Left lung (tissue), 4 donors: ENCODE measurements at regions not wholly inside any gene's neighbourhood (a gene's known extent, or its start where the extent isn't known, plus 50 kb on each side); places are given as distances from the start of the nearest gene placed in this dataset.
"Not testable (repeated sequence)": the region's sequence is repeated elsewhere in the genome, so short reads cannot be mapped to it uniquely, and the experiment has no call there.

Experiments
- ATAC-seq: fragments of 200-7000 bp; cut with Tn5 transposase; one replicate; pipeline ENCODE4 v1.9.1; 2020; ENCODE audit warnings: moderate library complexity
- DNase-seq, 4 donors: peaks; one replicate each; pipeline ENCODE4 v3.0.0-alpha.2; 2013 to 2020
- H3K27ac ChIP-seq, 2 donors: fragments of 200-600 bp; sonication (generic) in 1 of 2; one replicate each; pipeline versions ENCODE4 v1.5.0 to v1.8.0; 2020 to 2021
- H3K27me3 ChIP-seq, 2 donors: fragments of 200-600 bp; sonication (generic) in 1 of 2; one replicate each; pipeline versions ENCODE4 v1.5.0 to v1.8.0; 2020 to 2021
- H3K36me3 ChIP-seq, 2 donors: fragments of 200-600 bp; sonication (generic) in 1 of 2; one replicate each; pipeline versions ENCODE4 v1.5.0 to v1.8.0; 2020 to 2021
- H3K4me1 ChIP-seq, 2 donors: fragments of 200-600 bp; one replicate each; pipeline ENCODE4 v1.8.0; 2021
- H3K4me3 ChIP-seq, 2 donors: fragments of 200-600 bp; sonication (generic) in 1 of 2; one replicate each; pipeline versions ENCODE4 v1.5.0 to v1.8.0; 2020 to 2021; ENCODE audit warnings: mild to moderate bottlenecking in 1 of 2
- H3K9me3 ChIP-seq, 2 donors: fragments of 200-600 bp; sonication (generic) in 1 of 2; one replicate each; pipeline versions ENCODE4 v1.5.0 to v1.8.0; 2020 to 2021
- CTCF ChIP-seq, 2 donors: fragments of 200-600 bp; sonication (generic) in 1 of 2; IDR thresholded peaks; one replicate each; pipeline versions ENCODE4 v1.5.0 to v1.8.0; 2021; ENCODE audit warnings: antibody characterized with exemption in 2 of 2
- intact Hi-C, 2 donors: fragments of 100-400 bp; cut with DNase I; formaldehyde crosslinking; loops; one replicate each; pipeline versions ENCODE4 v1.11.2 to v1.14.2; 2022
- donor health status: DM: no; HTN: yes; CAD: no.
- donor health status: DM: no; HTN: no; CAD: no.

- Histone ChIP-seq H3K4me1 (no peaks in the 10 kb centered on the region), H3K27ac (no peak overlapping the region), H3K27me3 (no peaks in the 10 kb centered on the region), H3K4me3 (no peak overlapping the region), H3K36me3 (no peaks in the 10 kb centered on the region), H3K9me3 (no peaks in the 10 kb centered on the region)
- intact Hi-C loops = no loop called here
- ATAC-seq (no peak), DNase-seq (no peak)
- TF ChIP-seq CTCF (IDR thresholded peaks at IDR 0.05) = no peak
Observed at GRCh38 chr3:90062631-90063200, 955.3 kb downstream of the EPHA3 start.

DNA sequence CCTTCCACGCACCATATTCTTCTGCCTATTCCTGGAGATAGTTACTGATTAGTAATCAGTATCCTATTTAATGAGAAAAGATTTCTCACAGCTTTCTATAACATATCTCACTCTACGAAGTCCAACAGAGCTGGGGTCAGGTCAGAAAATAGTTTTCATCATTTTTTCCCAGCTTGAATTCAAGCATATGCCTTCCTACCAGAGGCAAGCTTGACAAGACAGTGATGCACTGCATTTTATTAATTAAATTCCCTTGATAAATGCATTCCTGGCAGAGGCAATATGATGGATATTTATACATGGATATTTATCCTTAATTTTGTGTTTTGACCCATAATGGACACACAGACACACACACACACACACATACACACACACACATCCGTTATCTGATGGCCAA, 961.4 kb downstream of the EPHA3 start:
- intact Hi-C loops = no loop called here
- no peak for TF ChIP-seq CTCF (IDR thresholded peaks at IDR 0.05)
- Histone ChIP-seq H3K27ac (no peak overlapping the region), H3K4me3 (no peak overlapping the region), H3K27me3 (no peaks in the 10 kb centered on the region), H3K4me1 (no peaks in the 10 kb centered on the region), H3K9me3 (no peaks in the 10 kb centered on the region), H3K36me3 (no peaks in the 10 kb centered on the region)
- no peak for DNase-seq
- ATAC-seq = no peak

- Histone ChIP-seq H3K27me3 (no peaks in the 10 kb centered on the region), H3K9me3 (no peaks in the 10 kb centered on the region), H3K36me3 (no peaks in the 10 kb centered on the region), H3K4me1 (no peaks in the 10 kb centered on the region), H3K4me3 (no peak overlapping the region), H3K27ac (no peak overlapping the region)
- no peak for TF ChIP-seq CTCF (IDR thresholded peaks at IDR 0.05)
- ATAC-seq (no peak), DNase-seq (no peak)
- intact Hi-C loops = no loop called here
Observed at GRCh38 chr3:90069748-90070147, 962.3 kb downstream of the EPHA3 start.

DNA sequence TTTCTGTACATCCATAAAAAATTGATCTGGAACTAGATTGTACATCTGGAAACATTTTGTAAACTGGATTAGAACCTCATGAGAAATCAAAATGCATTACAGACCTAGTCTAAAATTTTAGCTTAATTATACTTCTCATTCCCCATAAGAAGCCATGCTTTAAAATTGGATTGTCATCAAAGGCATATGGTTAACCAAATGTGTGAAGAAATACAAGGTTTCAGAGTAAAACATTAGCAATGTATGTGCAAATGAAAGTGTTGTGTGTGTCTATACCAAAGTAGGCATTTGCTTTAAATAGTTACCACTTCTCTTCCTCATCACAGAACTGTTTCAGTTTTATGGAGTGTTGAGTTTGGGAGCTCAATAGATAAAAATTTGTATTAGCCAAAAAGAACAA, 968.7 kb downstream of the EPHA3 start:
- ATAC-seq (no peak), DNase-seq (no peak)
- Histone ChIP-seq H3K27ac (no peak overlapping the region), H3K4me1 (no peaks in the 10 kb centered on the region), H3K36me3 (no peaks in the 10 kb centered on the region), H3K4me3 (no peak overlapping the region), H3K9me3 (no peaks in the 10 kb centered on the region), H3K27me3 (no peaks in the 10 kb centered on the region)
- TF ChIP-seq CTCF (IDR thresholded peaks at IDR 0.05) = no peak
- intact Hi-C loops = no loop called here

DNA sequence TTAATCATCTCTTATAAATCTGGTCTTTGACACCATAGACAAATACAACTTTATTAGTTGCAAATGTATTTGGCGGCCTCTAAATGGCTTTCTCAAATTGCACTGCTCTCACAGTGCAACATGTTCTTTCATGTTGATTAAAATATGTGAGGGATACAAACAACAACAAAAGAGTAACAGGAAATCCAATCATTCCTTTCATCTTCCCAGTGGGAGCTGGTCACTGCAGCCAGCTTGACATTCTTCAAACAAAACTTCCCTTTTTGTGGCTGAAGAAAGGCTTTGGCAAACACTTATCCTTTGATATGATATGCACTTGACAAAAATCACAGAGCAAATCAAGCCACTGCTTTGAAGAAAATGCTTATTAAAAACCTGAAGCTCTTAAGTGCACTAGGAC, 973.6 kb downstream of the EPHA3 start:
- DNase-seq = no peak

DNA sequence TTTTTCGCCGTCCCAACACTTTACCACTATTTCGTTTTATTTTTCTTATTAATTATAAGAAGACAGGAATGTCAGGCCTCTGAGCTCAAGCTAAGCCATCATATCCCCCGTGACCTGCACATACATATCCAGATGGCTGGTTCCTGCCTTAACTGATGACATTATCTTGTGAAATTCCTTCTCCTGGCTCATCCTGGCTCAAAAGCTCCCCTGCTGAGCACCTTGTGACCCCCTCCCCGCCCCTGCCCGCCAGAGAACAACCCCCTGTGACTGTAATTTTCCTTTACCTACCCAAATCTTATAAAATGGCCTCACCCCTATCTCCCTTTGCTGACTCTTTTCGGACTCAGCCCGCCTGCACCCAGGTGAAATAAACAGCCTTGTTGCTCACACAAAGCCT, 978.9 kb downstream of the EPHA3 start:
- intact Hi-C loops, ATAC-seq, H3K36me3 ChIP-seq, H3K27me3 ChIP-seq, H3K4me1 ChIP-seq, H3K9me3 ChIP-seq, H3K27ac ChIP-seq, H3K4me3 ChIP-seq: not testable (repeated sequence)
- DNase-seq = peak in 1 of 4 donors; percentile 13

More for the DNA sequence above, 973.6 kb downstream of the EPHA3 start:
- intact Hi-C loops = no loop called here
- Histone ChIP-seq H3K36me3 (no peaks in the 10 kb centered on the region), H3K4me1 (no peaks in the 10 kb centered on the region), H3K27ac (no peak overlapping the region), H3K27me3 (no peaks in the 10 kb centered on the region), H3K9me3 (no peaks in the 10 kb centered on the region), H3K4me3 (no peak overlapping the region)
- no peak for TF ChIP-seq CTCF (IDR thresholded peaks at IDR 0.05)
- no peak for ATAC-seq
